HG03135 (cell line): ENCODE measurements at regions not wholly inside any gene's neighbourhood (a gene's known extent, or its start where the extent isn't known, plus 50 kb on each side); places are given as distances from the start of the nearest gene placed in this dataset.
"Not testable (repeated sequence)": the region's sequence is repeated elsewhere in the genome, so short reads cannot be mapped to it uniquely, and the experiment has no call there.

Experiments used
- ATAC-seq: cut with Tn5 transposase; IDR thresholded peaks from one replicate; pipeline ENCODE4 v1.9.1; 2021; ENCODE audit warnings: mild to moderate bottlenecking, moderate library complexity; ENCODE audit not compliant: unreplicated experiment

GRCh38 chrX:117689956-117690355, 426.7 kb downstream of the KLHL13 start:
- no peak for ATAC-seq

- ATAC-seq, result no peak
Observed at GRCh38 chrX:117680286-117680685, 436.3 kb downstream of the KLHL13 start.

- no peak for ATAC-seq
Observed at GRCh38 chrX:117653396-117653795, 463.2 kb downstream of the KLHL13 start.

GRCh38 chrX:117645639-117646038, 471.0 kb downstream of the KLHL13 start:
- ATAC-seq, result no peak

GRCh38 chrX:117641913-117642656, 474.5 kb downstream of the KLHL13 start:
- ATAC-seq, result no peak

- ATAC-seq, result no peak
Observed at GRCh38 chrX:117636826-117637225, 479.8 kb downstream of the KLHL13 start.

GRCh38 chrX:117633277-117633676, 483.3 kb downstream of the KLHL13 start:
- ATAC-seq, result no peak

GRCh38 chrX:117628381-117628780, 488.2 kb downstream of the KLHL13 start:
- ATAC-seq, result no peak

- no peak for ATAC-seq
Observed at GRCh38 chrX:117610806-117611205, 505.8 kb downstream of the KLHL13 start.

- ATAC-seq, result no peak
Observed at GRCh38 chrX:117610049-117610448, 506.6 kb downstream of the KLHL13 start.

GRCh38 chrX:117607561-117607960, 509.0 kb downstream of the KLHL13 start:
- ATAC-seq, result no peak

GRCh38 chrX:117606101-117606500, 510.5 kb downstream of the KLHL13 start:
- ATAC-seq, result not testable (repeated sequence)

- no peak for ATAC-seq
Observed at GRCh38 chrX:117570160-117570559, 546.5 kb downstream of the KLHL13 start.

GRCh38 chrX:117568238-117568637, 548.4 kb downstream of the KLHL13 start:
- ATAC-seq, result no peak

GRCh38 chrX:117543885-117544284, 572.7 kb downstream of the KLHL13 start:
- ATAC-seq, result no peak

GRCh38 chrX:117539090-117539418, 577.6 kb downstream of the KLHL13 start:
- no peak for ATAC-seq

- no peak for ATAC-seq
Observed at GRCh38 chrX:117538178-117539089, 578.2 kb downstream of the KLHL13 start.

- ATAC-seq, result no peak
Observed at GRCh38 chrX:117532339-117532738, 584.3 kb downstream of the KLHL13 start.

- ATAC-seq, result no peak
Observed at GRCh38 chrX:117522725-117523700, 593.6 kb downstream of the KLHL13 start.

- ATAC-seq, result no peak
Observed at GRCh38 chrX:117517994-117518393, 598.6 kb downstream of the KLHL13 start.

- ATAC-seq, result no peak
Observed at GRCh38 chrX:117511379-117511778, 605.2 kb downstream of the KLHL13 start.
